ENCODE measurements at regions not wholly inside any gene's neighbourhood (a gene's known extent, or its start where the extent isn't known, plus 50 kb on each side); places are given as distances from the start of the nearest gene placed in this dataset.

GRCh38 chr16:51820176-51820575 lies 669.1 kb upstream of the SALL1 start:
- H3K4me3 ChIP-seq (ENCODE audit: low read depth in 1 of 2, low read length in 1 of 2), result no peak overlapping the region
- H3K27ac ChIP-seq, result no peak overlapping the region
- no peaks in the 10 kb centered on the region for H3K27me3 ChIP-seq
- TF ChIP-seq CTCF (IDR thresholded peaks at IDR 0.05), result no peak
- H3K9me3 ChIP-seq, result no peaks in the 10 kb centered on the region
- no peaks in the 10 kb centered on the region for H3K36me3 ChIP-seq
- H3K4me1 ChIP-seq (ENCODE audit: control insufficient read depth in 1 of 2, insufficient read depth in 1 of 2, low read depth in 1 of 2, low read length in 1 of 2), result no peaks in the 10 kb centered on the region

- no peak for TF ChIP-seq CTCF (IDR thresholded peaks at IDR 0.05)
- H3K27me3 ChIP-seq, result no peaks in the 10 kb centered on the region
- no peaks in the 10 kb centered on the region for H3K9me3 ChIP-seq
- H3K36me3 ChIP-seq, result no peaks in the 10 kb centered on the region
- H3K4me1 ChIP-seq (ENCODE audit: control insufficient read depth in 1 of 2, insufficient read depth in 1 of 2, low read depth in 1 of 2, low read length in 1 of 2), result no peaks in the 10 kb centered on the region
- no peak overlapping the region for H3K27ac ChIP-seq
- H3K4me3 ChIP-seq (ENCODE audit: low read depth in 1 of 2, low read length in 1 of 2), result no peak overlapping the region
Measured at GRCh38 chr16:51818342-51818944, 667.4 kb upstream of the SALL1 start.

GRCh38 chr16:51816929-51817328 lies 665.9 kb upstream of the SALL1 start:
- H3K4me3 ChIP-seq (ENCODE audit: low read depth in 1 of 2, low read length in 1 of 2), result no peak overlapping the region
- no peaks in the 10 kb centered on the region for H3K4me1 ChIP-seq (ENCODE audit: control insufficient read depth in 1 of 2, insufficient read depth in 1 of 2, low read depth in 1 of 2, low read length in 1 of 2)
- no peaks in the 10 kb centered on the region for H3K27me3 ChIP-seq
- no peaks in the 10 kb centered on the region for H3K9me3 ChIP-seq
- no peaks in the 10 kb centered on the region for H3K36me3 ChIP-seq
- no peak overlapping the region for H3K27ac ChIP-seq
- TF ChIP-seq CTCF (IDR thresholded peaks at IDR 0.05), result no peak

- H3K27ac ChIP-seq, result no peak overlapping the region
- TF ChIP-seq CTCF (IDR thresholded peaks at IDR 0.05), result no peak
- H3K36me3 ChIP-seq, result no peaks in the 10 kb centered on the region
- H3K4me1 ChIP-seq (ENCODE audit: control insufficient read depth in 1 of 2, insufficient read depth in 1 of 2, low read depth in 1 of 2, low read length in 1 of 2), result no peaks in the 10 kb centered on the region
- H3K9me3 ChIP-seq, result no peaks in the 10 kb centered on the region
- H3K27me3 ChIP-seq, result no peaks in the 10 kb centered on the region
- H3K4me3 ChIP-seq (ENCODE audit: low read depth in 1 of 2, low read length in 1 of 2), result no peak overlapping the region
Measured at GRCh38 chr16:51815523-51815922, 664.5 kb upstream of the SALL1 start.

GRCh38 chr16:51814617-51815016 lies 663.5 kb upstream of the SALL1 start:
- H3K27me3 ChIP-seq, result no peaks in the 10 kb centered on the region
- no peaks in the 10 kb centered on the region for H3K36me3 ChIP-seq
- no peaks in the 10 kb centered on the region for H3K4me1 ChIP-seq (ENCODE audit: control insufficient read depth in 1 of 2, insufficient read depth in 1 of 2, low read depth in 1 of 2, low read length in 1 of 2)
- no peak overlapping the region for H3K27ac ChIP-seq
- TF ChIP-seq CTCF (IDR thresholded peaks at IDR 0.05), result no peak
- no peaks in the 10 kb centered on the region for H3K9me3 ChIP-seq
- H3K4me3 ChIP-seq (ENCODE audit: low read depth in 1 of 2, low read length in 1 of 2), result no peak overlapping the region

GRCh38 chr16:51813609-51814008 lies 662.5 kb upstream of the SALL1 start:
- H3K9me3 ChIP-seq, result no peaks in the 10 kb centered on the region
- H3K27ac ChIP-seq, result no peak overlapping the region
- no peaks in the 10 kb centered on the region for H3K27me3 ChIP-seq
- H3K36me3 ChIP-seq, result no peaks in the 10 kb centered on the region
- TF ChIP-seq CTCF (IDR thresholded peaks at IDR 0.05), result no peak
- H3K4me3 ChIP-seq (ENCODE audit: low read depth in 1 of 2, low read length in 1 of 2), result no peak overlapping the region
- no peaks in the 10 kb centered on the region for H3K4me1 ChIP-seq (ENCODE audit: control insufficient read depth in 1 of 2, insufficient read depth in 1 of 2, low read depth in 1 of 2, low read length in 1 of 2)
